GM18861 (cell line): ENCODE measurements at regions not wholly inside any gene's neighbourhood (a gene's known extent, or its start where the extent isn't known, plus 50 kb on each side); places are given as distances from the start of the nearest gene placed in this dataset.
"Not testable (repeated sequence)": the region's sequence is repeated elsewhere in the genome, so short reads cannot be mapped to it uniquely, and the experiment has no call there.

Experiments
- ATAC-seq: cut with Tn5 transposase; IDR thresholded peaks from one replicate; pipeline ENCODE4 v1.9.1; 2021; ENCODE audit not compliant: unreplicated experiment

- ATAC-seq: no peak
Observed at GRCh38 chr11:34756591-34756990, 135.7 kb downstream of the EHF start.

GRCh38 chr11:34755671-34756070, 134.8 kb downstream of the EHF start:
- ATAC-seq: no peak

GRCh38 chr11:34754171-34754823, 133.4 kb downstream of the EHF start:
- no peak for ATAC-seq

- no peak for ATAC-seq
Observed at GRCh38 chr11:34750692-34751405, 130.0 kb downstream of the EHF start.

- no peak for ATAC-seq
Observed at GRCh38 chr11:34749666-34750659, 129.1 kb downstream of the EHF start.

- no peak for ATAC-seq
Observed at GRCh38 chr11:34748036-34748435, 127.1 kb downstream of the EHF start.

- no peak for ATAC-seq
Observed at GRCh38 chr11:34747251-34747650, 126.4 kb downstream of the EHF start.

GRCh38 chr11:34745195-34745594, 124.3 kb downstream of the EHF start:
- no peak for ATAC-seq

GRCh38 chr11:34744511-34744910, 123.6 kb downstream of the EHF start:
- no peak for ATAC-seq

GRCh38 chr11:34738237-34738636, 117.3 kb downstream of the EHF start:
- ATAC-seq: no peak

- ATAC-seq: no peak
Observed at GRCh38 chr11:34732831-34733230, 111.9 kb downstream of the EHF start.

- no peak for ATAC-seq
Observed at GRCh38 chr11:34731603-34732002, 110.7 kb downstream of the EHF start.

GRCh38 chr11:34730544-34731295, 109.8 kb downstream of the EHF start:
- ATAC-seq: no peak

GRCh38 chr11:34728609-34729008, 107.7 kb downstream of the EHF start:
- no peak for ATAC-seq

GRCh38 chr11:34727228-34727737, 106.4 kb downstream of the EHF start:
- no peak for ATAC-seq

GRCh38 chr11:34724973-34725372, 104.1 kb downstream of the EHF start:
- ATAC-seq: no peak

GRCh38 chr11:34721646-34722045, 100.8 kb downstream of the EHF start:
- no peak for ATAC-seq

GRCh38 chr11:34719303-34719848, 98.5 kb downstream of the EHF start:
- no peak for ATAC-seq

GRCh38 chr11:34713631-34714030, 92.7 kb downstream of the EHF start:
- not testable (repeated sequence) for ATAC-seq
